Superior temporal gyrus (tissue), 1 donor: ENCODE measurements at regions not wholly inside any gene's neighbourhood (a gene's known extent, or its start where the extent isn't known, plus 50 kb on each side); places are given as distances from the start of the nearest gene placed in this dataset.

ENCODE experiments used
- DNase-seq: peaks from one replicate; pipeline ENCODE4 v3.0.0-alpha.2; 2016; ENCODE audit errors: extremely low spot score

DNA sequence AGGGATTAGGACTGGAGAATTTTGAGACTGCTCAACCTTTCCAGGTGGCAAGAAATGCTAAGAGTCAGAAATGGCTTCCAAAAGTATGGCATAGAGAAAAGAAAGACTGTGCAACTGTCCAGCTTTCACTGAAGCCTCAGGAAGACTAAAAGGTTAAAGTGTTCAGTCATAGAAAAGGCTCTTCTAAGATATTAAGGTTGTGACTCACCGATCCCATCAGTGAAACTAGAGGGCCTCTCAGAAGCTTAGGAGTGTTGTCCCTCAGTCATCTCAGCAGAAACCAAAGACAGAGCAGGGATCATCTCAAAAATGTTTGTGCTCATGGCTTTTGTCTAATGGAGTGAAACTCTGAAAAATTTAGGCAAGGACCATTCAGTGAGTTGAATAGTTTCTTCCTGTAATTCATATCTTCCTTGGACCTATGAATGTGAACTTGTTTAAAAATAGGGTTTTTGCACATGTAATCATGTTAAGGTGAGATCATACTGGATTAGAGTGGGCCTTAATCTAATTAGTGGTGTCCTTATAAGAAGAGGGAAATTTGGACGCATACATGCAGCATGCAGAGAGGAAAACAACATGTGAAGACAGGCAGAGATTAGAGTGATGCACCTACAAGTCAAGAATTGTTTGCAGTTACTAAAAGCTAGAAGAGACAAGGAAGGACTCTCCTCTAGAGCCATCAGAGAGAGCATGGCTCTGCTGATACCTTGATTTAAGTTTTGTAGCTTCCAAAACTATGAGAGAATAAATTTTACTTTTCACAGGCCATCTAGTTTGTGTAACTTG, 71.3 kb downstream of the RPE65 start:
- DNase-seq, result no peak

- DNase-seq, result no peak
Observed at GRCh38 chr1:68377098-68377497, 72.7 kb downstream of the RPE65 start.

GRCh38 chr1:68376441-68376840, 73.3 kb downstream of the RPE65 start:
- no peak for DNase-seq

- no peak for DNase-seq
Observed at GRCh38 chr1:68375919-68376318, 73.8 kb downstream of the RPE65 start.

- no peak for DNase-seq
Observed at GRCh38 chr1:68373173-68373572, 76.6 kb downstream of the RPE65 start.

- DNase-seq, result no peak
Observed at GRCh38 chr1:68372487-68372886, 77.3 kb downstream of the RPE65 start.

GRCh38 chr1:68370101-68370915, 79.4 kb downstream of the RPE65 start:
- DNase-seq, result no peak

- DNase-seq, result no peak
Observed at GRCh38 chr1:68366572-68366971, 83.2 kb downstream of the RPE65 start.

- DNase-seq, result no peak
Observed at GRCh38 chr1:68365709-68366382, 83.9 kb downstream of the RPE65 start.

- no peak for DNase-seq
Observed at GRCh38 chr1:68363339-68363738, 86.4 kb downstream of the RPE65 start.

DNA sequence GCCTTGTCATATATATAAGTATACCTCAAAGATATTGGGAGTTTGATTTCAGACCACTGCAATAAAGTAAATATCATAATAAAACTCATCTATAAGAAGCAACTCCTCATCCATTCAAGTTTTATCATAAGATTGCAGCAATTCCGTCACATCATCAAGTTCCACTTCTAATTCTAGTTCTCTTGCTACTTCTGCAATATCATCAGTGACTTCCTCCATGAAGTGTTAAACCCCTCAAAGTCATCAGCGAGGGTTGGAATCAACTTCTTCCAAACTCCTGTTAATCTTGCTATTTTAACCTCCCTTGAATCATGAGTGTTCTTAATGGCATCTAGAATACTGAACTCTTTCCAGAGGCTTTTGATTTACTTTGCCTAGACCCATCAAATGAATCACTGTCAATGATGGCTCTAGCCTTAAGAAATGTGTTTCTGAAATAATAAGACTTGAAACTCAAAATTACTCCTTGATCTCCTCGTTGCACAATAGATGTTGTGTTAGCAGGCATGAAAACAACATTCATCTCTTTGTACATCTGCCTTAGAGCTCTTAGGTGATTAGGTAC, 88.3 kb downstream of the RPE65 start:
- DNase-seq, result no peak

GRCh38 chr1:68359045-68359444, 90.7 kb downstream of the RPE65 start:
- DNase-seq, result no peak

GRCh38 chr1:68358439-68358838, 91.3 kb downstream of the RPE65 start:
- peak; percentile 68 for DNase-seq

DNA sequence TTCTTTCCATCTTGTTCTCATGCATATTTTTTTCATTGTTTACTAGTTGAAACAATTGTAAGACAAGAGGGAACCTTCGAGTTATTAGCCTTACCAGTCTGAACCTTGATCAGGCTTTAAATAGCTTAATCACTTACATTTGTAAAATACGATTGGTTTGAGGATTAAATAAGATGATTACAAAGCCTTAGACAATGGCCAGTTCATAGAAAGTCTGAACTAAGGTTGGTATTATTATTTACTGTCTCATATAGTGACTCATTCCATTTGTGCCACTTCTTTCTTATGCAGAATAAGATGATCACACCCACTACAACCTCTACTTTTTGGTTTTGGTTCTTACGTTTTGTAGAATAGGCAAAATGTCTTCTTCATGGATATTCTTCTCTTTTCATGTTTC, 94.1 kb downstream of the RPE65 start:
- DNase-seq, result no peak

DNA sequence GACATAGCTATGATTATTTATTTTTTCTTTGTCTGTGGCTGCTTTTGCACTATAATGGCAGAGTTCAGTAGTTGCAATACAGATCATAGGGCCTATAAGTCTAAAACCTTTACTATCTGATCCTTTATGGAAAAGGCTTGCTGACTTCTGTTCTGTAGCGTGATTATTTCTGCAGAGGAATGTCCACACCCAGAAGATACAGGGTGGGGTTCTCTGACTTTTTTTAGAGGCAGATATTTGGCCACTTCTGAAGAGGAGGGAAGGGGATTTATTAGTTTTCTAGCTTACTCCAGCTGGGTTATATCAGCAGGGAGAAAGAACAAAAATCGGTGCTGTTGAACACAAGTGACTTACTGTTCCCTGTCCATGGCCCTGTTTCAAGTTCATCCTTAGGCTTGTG, 97.6 kb downstream of the RPE65 start:
- no peak for DNase-seq

GRCh38 chr1:68347415-68347814, 102.3 kb downstream of the RPE65 start:
- DNase-seq, result no peak

DNA sequence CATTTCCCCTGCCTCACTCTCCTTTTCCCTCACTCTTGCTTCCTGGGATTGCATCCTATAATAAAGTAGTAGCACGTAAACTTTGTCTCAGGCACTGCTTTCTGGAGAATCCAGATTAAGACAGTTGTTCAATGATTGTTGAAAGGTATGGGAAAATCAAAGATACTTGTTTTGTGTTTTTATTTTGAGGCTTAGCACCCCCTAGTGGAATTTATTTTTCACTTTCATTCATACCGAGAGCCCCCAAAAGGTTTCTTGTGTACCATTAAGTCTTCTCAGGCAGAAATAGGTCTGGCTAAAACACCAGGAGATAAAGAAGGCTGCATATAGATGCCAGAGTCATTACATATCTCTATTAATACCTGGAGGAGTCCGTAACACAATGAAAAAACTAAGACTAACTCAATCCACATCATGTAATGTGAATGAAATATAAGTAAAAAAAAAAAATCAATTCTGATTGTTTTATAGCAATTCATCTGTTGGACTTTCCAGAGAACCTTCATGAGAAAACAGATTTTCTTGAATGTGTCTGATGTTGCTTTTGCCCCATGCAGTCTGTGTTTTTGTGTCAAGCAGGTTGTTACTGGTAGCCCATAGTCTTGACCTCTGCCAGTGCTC, 103.5 kb downstream of the RPE65 start:
- DNase-seq, result peak; percentile 64

- no peak for DNase-seq
Observed at GRCh38 chr1:68344208-68344607, 105.5 kb downstream of the RPE65 start.

DNA sequence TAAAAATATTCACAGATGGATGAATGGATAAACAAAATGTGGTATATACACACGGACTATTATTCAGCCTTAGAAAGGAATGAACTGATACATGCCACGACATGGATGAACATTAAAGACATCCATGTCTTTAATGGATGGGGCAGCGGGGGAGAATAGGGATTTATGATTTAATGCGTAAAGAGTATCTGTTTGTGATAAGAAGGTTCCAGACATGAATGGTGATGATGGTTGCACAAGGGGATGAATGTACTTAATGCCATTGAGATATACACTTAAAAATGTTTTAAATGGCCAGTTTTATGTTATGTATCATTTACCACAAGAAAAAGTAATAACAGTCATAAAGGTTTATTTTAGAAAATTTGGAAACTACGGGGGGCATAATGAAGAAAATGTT, 108.6 kb upstream of the WLS start:
- DNase-seq, result no peak

DNA sequence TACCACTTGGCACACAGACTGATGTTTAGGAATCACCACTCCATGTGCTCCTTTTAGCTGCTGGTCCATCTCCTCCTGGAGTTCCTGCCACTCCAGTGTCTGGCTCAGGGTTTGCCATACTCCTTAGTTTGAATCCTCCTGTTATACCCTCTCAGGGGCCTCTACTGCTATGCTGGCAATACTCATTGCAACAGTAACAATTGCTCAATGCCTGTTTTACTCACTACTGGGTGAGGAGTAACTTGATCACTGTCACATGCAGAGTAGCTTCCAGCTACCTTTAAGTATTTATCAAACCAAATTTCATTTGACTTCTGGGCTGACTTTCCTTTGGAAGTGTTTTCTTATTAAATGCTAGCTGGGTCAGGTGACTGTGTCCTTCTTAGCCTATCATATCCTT, 107.2 kb upstream of the WLS start:
- DNase-seq, result no peak

DNA sequence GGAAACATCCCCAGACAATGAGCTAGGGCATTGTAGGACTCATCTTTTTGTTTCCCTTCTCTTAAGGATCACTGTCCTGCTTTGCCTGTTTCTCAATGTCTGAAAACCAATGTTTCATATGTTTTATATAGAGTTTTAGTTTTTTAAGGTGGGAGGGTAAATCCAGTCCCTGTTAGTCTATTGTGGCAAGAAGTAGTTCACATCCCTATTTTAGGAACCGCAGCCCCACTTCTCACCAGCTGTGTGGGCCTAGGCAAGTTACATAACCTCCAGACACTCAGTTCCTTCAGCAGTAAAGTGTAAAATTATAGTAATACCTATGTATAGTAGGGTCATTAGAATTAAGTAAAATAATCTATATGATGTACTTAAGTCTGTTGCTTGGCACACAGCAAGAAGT, 105.8 kb upstream of the WLS start:
- DNase-seq, result no peak

GRCh38 chr1:68332041-68332440, 99.7 kb upstream of the WLS start:
- DNase-seq, result no peak
